Fibroblast of mammary gland (primary cell): ENCODE measurements at regions not wholly inside any gene's neighbourhood (a gene's known extent, or its start where the extent isn't known, plus 50 kb on each side); places are given as distances from the start of the nearest gene placed in this dataset.

Experiments
- DNase-seq: peaks from one replicate; pipeline ENCODE4 v3.0.0-alpha.2; 2010; ENCODE audit warnings: low read depth
- H3K4me3 ChIP-seq: 2 replicates; pipeline ENCODE4 v1.5.1; 2011; ENCODE audit warnings: low read depth, mild to moderate bottlenecking, low read length, moderate library complexity; ENCODE audit not compliant: control insufficient read depth
- TF ChIP-seq, protein P1 (sequence below): conservative IDR thresholded peaks from 2 replicates; pipeline ENCODE4 v1.5.1; 2011; ENCODE audit warnings: low read depth, low read length, inconsistent platforms; ENCODE audit not compliant: control insufficient read depth, insufficient read depth

DNA sequence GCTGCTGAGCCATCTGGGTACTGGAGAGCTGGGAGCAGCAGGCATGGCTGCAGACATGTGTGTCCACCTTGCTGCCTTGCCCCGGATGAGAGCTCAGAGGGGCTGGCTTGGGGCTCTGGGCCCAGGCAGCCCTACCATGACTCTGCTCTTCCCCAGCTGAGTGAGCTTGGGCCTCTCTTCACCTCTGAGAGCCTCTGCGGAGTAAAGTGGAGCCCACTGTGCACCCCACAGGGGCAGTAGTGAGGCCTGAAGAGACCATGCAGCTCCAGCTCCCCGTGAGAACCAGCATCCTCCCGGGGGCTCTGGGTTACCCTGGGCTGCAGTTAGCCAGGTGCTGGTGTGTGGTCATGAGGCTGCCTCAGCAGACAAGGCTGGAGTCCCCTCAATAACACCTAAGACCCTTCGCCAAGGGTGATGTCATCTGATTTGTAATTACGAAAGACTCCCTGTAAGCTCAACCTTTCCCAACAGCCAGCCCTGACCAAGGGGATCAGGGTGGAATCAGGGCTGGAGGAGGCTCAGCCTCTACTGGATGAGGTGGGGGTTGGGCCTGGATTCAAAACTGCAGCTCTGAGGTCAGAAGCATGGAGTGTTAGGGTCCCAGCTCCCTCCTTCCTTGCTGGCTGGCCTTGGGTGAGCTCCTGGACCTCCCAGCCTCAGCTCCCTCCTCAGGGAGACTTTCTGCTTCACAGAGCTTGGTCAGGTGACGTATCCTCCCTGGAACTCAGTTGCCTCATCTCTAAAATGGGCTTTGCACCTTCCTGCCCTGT lies 308.0 kb downstream of the MATN1 start:
- no peak overlapping the region for H3K4me3 ChIP-seq
- TF ChIP-seq, protein P1, sequence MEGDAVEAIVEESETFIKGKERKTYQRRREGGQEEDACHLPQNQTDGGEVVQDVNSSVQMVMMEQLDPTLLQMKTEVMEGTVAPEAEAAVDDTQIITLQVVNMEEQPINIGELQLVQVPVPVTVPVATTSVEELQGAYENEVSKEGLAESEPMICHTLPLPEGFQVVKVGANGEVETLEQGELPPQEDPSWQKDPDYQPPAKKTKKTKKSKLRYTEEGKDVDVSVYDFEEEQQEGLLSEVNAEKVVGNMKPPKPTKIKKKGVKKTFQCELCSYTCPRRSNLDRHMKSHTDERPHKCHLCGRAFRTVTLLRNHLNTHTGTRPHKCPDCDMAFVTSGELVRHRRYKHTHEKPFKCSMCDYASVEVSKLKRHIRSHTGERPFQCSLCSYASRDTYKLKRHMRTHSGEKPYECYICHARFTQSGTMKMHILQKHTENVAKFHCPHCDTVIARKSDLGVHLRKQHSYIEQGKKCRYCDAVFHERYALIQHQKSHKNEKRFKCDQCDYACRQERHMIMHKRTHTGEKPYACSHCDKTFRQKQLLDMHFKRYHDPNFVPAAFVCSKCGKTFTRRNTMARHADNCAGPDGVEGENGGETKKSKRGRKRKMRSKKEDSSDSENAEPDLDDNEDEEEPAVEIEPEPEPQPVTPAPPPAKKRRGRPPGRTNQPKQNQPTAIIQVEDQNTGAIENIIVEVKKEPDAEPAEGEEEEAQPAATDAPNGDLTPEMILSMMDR: no peak
- DNase-seq: no peak

DNA sequence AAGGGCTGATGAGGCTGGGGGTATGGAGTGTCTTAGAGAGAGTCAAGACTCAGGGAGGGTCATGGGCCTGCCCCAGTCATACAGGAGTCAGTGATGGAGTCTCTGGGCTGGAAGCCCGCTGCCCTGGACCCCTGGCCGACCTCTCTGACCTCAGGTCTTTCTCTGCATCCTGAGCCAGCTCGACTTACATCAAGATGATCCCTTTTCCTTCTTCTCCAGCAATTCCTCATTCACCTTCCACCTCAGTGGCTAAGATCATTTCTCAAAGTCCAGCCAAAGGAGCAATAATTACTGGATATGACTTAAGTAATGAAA lies 308.6 kb downstream of the MATN1 start:
- TF ChIP-seq, protein P1: no peak
- DNase-seq: no peak
- no peak overlapping the region for H3K4me3 ChIP-seq

DNA sequence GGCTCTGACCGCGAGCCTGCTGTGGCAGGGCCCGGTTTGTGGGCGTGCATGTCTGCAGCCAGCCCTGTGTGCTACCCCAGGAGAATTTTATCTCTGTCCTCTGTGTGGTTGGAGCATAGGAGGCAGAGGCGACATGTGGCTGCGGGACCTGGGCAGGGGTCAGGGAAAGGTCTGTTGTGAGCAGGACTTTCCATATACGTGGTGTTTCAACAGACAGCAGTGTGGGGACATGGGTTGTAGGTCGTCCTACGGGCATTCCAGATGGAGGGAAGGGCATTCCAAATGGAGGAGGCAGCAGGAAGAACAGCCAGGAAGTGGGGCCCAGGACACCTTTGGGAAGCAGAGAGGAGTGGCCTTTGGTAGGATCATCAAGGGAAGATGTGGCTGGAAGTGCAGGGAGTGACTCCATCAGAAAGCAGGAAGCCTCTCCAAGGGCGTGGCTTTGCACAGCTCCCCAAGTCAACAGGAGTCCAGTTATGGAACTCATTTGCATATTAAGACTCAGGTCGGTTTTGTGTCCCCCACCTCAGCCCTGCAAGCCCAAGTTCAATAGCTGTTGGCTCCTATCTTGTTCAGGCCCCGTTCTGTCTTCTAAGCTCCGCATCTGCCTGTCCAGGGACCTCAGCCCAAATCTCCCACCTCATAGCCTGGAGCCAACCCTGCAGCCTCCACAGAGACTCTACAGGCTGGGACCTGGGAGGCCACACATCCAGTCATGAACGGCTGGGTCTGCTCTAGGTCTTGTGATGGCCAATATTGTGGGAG lies 309.1 kb downstream of the MATN1 start:
- no peak overlapping the region for H3K4me3 ChIP-seq
- TF ChIP-seq, protein P1: no peak
- no peak for DNase-seq

DNA sequence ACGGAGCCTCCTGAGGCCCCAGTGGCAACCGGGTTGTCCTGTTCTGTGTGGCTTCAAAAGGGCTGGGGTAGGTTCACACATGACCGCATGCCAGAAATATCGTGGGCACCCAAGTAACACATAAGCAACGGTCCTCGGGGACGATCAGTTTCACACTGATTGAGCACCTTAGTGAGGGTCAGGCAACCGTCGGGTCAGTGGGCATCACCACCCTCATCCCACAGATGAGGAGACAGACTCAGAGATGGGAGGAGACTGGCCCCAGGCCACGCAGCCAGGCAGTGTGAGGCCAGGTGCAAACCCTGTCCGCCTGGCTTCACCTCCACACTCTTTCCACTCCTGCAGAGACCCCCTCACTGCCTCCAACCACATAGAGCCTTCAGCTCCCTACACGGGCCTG lies 309.8 kb downstream of the MATN1 start:
- TF ChIP-seq, protein P1: no peak
- H3K4me3 ChIP-seq: no peak overlapping the region
- DNase-seq: no peak

DNA sequence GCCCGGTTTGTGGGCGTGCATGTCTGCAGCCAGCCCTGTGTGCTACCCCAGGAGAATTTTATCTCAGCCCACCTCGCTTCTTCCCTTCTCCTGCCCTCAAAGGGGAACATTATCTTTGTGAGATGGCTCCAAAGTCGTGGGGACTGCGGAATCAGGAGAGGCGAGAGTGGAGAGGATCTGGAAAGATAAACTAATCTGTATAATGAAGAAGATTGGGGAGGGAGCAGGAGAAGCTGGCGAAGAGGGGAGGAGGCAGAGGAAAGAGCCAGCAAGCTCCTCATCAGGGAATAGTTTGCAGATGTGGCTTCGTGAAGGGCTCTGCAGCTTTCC lies 310.3 kb downstream of the MATN1 start:
- DNase-seq: no peak
- TF ChIP-seq, protein P1: no peak

DNA sequence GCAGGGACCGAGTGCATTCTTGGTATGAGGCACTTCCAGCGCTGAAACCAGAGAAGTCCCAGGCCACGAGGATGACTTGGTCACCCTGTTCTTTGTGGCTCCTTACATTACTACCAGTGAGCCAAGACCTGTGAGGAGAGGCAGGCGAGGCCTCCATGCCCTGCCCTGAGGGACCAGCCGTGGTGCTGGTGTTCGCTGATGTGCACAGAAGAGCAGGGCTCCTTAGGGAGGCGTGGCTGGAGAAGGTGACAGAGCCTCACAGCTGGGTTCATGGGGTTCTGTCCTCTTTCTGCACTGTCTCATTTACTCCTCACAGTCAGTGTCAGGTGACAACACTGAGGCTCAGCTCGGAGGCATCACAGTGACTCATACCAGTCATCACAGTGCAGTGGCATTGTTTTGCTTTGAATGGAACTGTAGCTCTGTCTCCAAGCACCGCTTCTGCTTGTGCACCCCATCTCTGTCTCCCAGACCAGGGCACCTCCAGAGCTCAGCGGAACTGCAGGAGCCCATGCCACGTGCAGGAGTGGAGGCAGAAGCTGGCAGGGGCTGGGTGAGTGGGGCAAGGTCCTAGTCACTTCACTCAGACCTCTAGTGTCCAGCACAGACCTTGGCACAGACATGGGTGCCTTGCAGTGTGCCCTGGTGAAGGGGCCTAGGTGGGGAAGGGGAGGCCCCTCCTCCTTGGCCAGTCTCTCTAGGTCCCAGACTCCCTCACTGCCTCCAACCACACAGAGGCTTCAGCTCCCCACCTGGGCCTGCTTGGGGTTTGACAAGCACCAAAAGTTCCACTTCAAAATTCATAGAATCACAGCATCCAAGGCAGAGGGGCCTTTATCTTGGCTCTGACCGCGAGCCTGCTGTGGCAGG lies 310.9 kb downstream of the MATN1 start:
- H3K4me3 ChIP-seq: no peak overlapping the region
- TF ChIP-seq, protein P1: no peak
- DNase-seq: no peak

More for the DNA sequence above, 310.3 kb downstream of the MATN1 start:
- H3K4me3 ChIP-seq: no peak overlapping the region
